ENCODE measurements at regions not wholly inside any gene's neighbourhood (a gene's known extent, or its start where the extent isn't known, plus 50 kb on each side); places are given as distances from the start of the nearest gene placed in this dataset.

GRCh38 chr11:32030875-32031503, 59.9 kb upstream of the RCN1 start:
- no peak for DNase-seq (ENCODE audit: low read depth)
- no peak overlapping the region for H3K4me3 ChIP-seq (ENCODE audit: control insufficient read depth, low read depth, low read length)
- no peak for TF ChIP-seq CTCF (IDR thresholded peaks at IDR 0.05; ENCODE audit: control insufficient read depth, insufficient read depth, low read depth, low read length, missing control alignments)

- TF ChIP-seq CTCF (IDR thresholded peaks at IDR 0.05; ENCODE audit: control insufficient read depth, insufficient read depth, low read depth, low read length, missing control alignments): no peak
- DNase-seq (ENCODE audit: low read depth): no peak
- no peak overlapping the region for H3K4me3 ChIP-seq (ENCODE audit: control insufficient read depth, low read depth, low read length)
These were observed 61.2 kb upstream of the RCN1 start for GRCh38 chr11:32029721-32030120.

GRCh38 chr11:32028201-32028600, 62.7 kb upstream of the RCN1 start:
- no peak for DNase-seq (ENCODE audit: low read depth)
- no peak for TF ChIP-seq CTCF (IDR thresholded peaks at IDR 0.05; ENCODE audit: control insufficient read depth, insufficient read depth, low read depth, low read length, missing control alignments)
- H3K4me3 ChIP-seq (ENCODE audit: control insufficient read depth, low read depth, low read length): no peak overlapping the region

- DNase-seq (ENCODE audit: low read depth): no peak
- no peak overlapping the region for H3K4me3 ChIP-seq (ENCODE audit: control insufficient read depth, low read depth, low read length)
- no peak for TF ChIP-seq CTCF (IDR thresholded peaks at IDR 0.05; ENCODE audit: control insufficient read depth, insufficient read depth, low read depth, low read length, missing control alignments)
These were observed 64.1 kb upstream of the RCN1 start for GRCh38 chr11:32026766-32027165.

GRCh38 chr11:32024948-32025347, 65.9 kb upstream of the RCN1 start:
- H3K4me3 ChIP-seq (ENCODE audit: control insufficient read depth, low read depth, low read length): no peak overlapping the region
- DNase-seq (ENCODE audit: low read depth): no peak
- TF ChIP-seq CTCF (IDR thresholded peaks at IDR 0.05; ENCODE audit: control insufficient read depth, insufficient read depth, low read depth, low read length, missing control alignments): no peak

GRCh38 chr11:32023370-32024305, 67.2 kb upstream of the RCN1 start:
- TF ChIP-seq CTCF (IDR thresholded peaks at IDR 0.05; ENCODE audit: control insufficient read depth, insufficient read depth, low read depth, low read length, missing control alignments): no peak
- no peak overlapping the region for H3K4me3 ChIP-seq (ENCODE audit: control insufficient read depth, low read depth, low read length)
- DNase-seq (ENCODE audit: low read depth): no peak

Measured in AG09309 (cell line).